ENCODE measurements at regions not wholly inside any gene's neighbourhood (a gene's known extent, or its start where the extent isn't known, plus 50 kb on each side); places are given as distances from the start of the nearest gene placed in this dataset.

DNA sequence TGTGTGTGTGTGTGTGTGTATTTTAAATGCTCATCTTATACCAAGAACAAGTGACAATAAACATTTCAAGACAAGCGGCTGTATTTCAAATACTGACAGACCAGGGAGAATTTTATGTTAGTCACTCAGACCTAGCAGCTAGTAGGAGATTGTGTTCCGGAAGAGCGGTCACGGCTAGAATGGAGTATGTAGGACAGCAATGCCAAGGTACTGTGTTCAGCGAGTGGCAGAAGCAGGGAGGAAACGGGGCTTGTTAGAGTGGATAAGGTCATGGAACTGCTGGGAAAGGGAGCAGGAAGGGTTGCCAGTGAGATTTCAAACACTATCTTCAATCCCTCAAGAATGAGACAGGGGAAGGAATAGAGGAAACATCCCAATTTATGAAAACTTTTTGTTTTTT lies 260.5 kb upstream of the PITRM1 start:
- Histone ChIP-seq H3K27ac (no peak overlapping the region), H3K4me1 (peaks cover 0 to 19% (median 0%) of the 10 kb centered on the region in 12 donors), H3K4me3 (no peak overlapping the region), H3K27me3 (no peaks in the 10 kb centered on the region), H3K9me3 (peaks cover 0 to 3% (median 0%) of the 10 kb centered on the region in 12 donors), H3K36me3 (no peaks in the 10 kb centered on the region)
- no peak for ATAC-seq
- TF ChIP-seq, protein P1, sequence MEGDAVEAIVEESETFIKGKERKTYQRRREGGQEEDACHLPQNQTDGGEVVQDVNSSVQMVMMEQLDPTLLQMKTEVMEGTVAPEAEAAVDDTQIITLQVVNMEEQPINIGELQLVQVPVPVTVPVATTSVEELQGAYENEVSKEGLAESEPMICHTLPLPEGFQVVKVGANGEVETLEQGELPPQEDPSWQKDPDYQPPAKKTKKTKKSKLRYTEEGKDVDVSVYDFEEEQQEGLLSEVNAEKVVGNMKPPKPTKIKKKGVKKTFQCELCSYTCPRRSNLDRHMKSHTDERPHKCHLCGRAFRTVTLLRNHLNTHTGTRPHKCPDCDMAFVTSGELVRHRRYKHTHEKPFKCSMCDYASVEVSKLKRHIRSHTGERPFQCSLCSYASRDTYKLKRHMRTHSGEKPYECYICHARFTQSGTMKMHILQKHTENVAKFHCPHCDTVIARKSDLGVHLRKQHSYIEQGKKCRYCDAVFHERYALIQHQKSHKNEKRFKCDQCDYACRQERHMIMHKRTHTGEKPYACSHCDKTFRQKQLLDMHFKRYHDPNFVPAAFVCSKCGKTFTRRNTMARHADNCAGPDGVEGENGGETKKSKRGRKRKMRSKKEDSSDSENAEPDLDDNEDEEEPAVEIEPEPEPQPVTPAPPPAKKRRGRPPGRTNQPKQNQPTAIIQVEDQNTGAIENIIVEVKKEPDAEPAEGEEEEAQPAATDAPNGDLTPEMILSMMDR (IDR thresholded peaks at IDR 0.05): no peak
- no peak for TF ChIP-seq POLR2A (IDR thresholded peaks at IDR 0.05)
- WGBS, 4 donors: 89 to 91% (median 90%) methylated on average over 6 of the region's 6 CpGs
- DNase-seq: no peak
- intact Hi-C loops (cut with DNase I): loop anchor here in 1 of 10 donors (10.0 kb wide), 1 partner anchor 188 kb away; no protein-coding TSS in a partner anchor

DNA sequence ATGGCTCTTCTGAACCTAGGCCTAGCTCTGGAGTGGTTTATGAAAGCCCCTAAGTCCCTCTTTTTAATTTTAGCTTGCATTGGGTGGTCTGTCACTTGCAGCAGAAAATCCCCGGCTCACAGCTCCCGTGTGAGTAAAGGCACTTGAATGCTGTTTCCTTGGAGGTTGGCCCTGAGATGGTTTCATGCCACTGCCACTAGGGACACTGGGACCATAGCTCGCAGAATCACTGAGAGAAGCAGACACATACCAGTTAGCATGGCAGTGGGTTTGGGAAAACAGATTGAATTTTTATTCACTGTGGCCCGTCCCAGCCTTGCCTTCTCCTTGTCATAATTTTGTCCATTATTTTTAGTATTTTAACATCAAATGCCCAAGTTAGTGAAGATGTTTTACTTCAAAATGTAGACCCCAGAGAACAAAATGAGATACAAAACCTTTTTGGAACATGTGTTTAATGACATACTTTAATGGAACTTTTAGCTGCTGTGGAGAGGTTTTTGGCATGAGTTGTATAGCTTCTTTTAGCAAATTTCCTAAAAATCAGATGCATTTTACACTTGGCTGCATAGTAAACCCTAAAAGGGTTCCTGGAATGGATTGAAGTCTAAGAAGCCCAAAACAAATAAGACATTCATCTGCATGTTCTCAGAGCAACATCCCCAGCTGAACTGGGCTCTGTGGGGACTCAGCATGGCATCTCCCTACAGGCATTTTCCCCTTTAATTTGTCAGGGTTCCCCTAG lies 259.7 kb upstream of the PITRM1 start:
- WGBS, 4 donors: 81 to 93% (median 90%) methylated on average over 4 of the region's 4 CpGs
- Histone ChIP-seq H3K4me3 (no peak overlapping the region), H3K27me3 (no peaks in the 10 kb centered on the region), H3K9me3 (no peaks in the 10 kb centered on the region), H3K4me1 (peaks cover 0 to 19% (median 0%) of the 10 kb centered on the region in 12 donors), H3K36me3 (no peaks in the 10 kb centered on the region), H3K27ac (no peak overlapping the region)
- DNase-seq (no peak), ATAC-seq (no peak)
- TF ChIP-seq, protein P1 (IDR thresholded peaks at IDR 0.05): no peak
- no peak for TF ChIP-seq POLR2A (IDR thresholded peaks at IDR 0.05)
- intact Hi-C loops (cut with DNase I): loop anchor here in 1 of 10 donors (10.0 kb wide), 1 partner anchor 187 kb away; no protein-coding TSS in a partner anchor

DNA sequence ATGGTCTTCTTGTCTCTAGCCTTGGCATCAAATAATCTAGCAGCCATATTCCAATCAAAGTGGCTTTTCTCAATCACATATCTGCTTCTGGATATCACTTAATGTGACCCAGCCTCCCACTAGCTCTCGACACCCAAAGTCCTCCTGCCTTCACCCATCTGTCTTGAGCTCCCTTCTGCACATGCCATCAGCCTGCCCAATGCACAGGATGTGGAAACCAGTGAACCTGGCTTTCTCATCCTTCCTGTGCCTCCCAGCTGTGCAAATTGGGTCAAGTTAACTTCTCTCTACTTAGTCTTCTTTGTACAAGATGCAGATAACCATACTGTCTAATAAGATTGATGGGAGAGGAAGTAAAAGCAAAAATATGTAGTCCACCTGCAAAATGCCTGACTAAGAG lies 257.9 kb upstream of the PITRM1 start:
- WGBS, 4 donors: 88 to 100% (median 94%) methylated on average over 1 of the region's 1 CpG
- ATAC-seq: no peak
- no peaks in the 10 kb centered on the region for H3K9me3 ChIP-seq
- no peaks in the 10 kb centered on the region for H3K27me3 ChIP-seq
- intact Hi-C loops (cut with DNase I): loop anchor here in 1 of 10 donors (10.0 kb wide), 1 partner anchor 186 kb away; no protein-coding TSS in a partner anchor
- H3K36me3 ChIP-seq: no peaks in the 10 kb centered on the region
- H3K27ac ChIP-seq: no peak overlapping the region
- TF ChIP-seq, protein P1 (IDR thresholded peaks at IDR 0.05): no peak
- TF ChIP-seq POLR2A (IDR thresholded peaks at IDR 0.05): no peak
- no peak for DNase-seq
- no peak overlapping the region for H3K4me3 ChIP-seq
- H3K4me1 ChIP-seq: peaks cover 0 to 32% (median 8%) of the 10 kb centered on the region in 12 donors

DNA sequence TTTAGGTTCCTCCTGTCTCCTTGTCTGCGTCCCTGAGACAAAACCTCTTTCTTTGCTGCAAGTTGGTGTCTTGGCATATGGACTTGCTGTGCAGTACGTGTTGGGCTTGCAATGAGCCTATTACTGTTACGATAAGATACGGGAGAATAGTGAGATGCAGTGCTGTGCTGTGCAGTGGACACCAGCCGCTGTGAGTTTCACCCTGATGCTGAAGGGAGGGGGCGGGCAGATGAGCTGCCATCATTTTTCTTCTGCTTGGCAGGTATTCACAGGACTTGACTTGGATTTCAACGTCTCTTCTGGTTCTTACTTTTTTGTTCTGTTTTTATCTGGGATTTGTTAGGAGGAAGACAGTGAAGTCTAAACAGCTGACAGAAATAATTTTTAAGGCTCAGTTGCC lies 257.1 kb upstream of the PITRM1 start:
- intact Hi-C loops (cut with DNase I): loop anchor here in 2 of 10 donors (5.0 to 10.0 kb wide), 2 partner anchors 38 to 185 kb away; no protein-coding TSS in a partner anchor
- DNase-seq (no peak), ATAC-seq (no peak)
- Histone ChIP-seq H3K27ac (peak overlapping the region in 2 of 12 donors; percentile 6 to 11), H3K4me1 (peaks cover 0 to 38% (median 13%) of the 10 kb centered on the region in 12 donors), H3K4me3 (no peak overlapping the region), H3K27me3 (no peaks in the 10 kb centered on the region), H3K36me3 (no peaks in the 10 kb centered on the region), H3K9me3 (no peaks in the 10 kb centered on the region)
- TF ChIP-seq, protein P1 (IDR thresholded peaks at IDR 0.05): no peak
- no peak for TF ChIP-seq POLR2A (IDR thresholded peaks at IDR 0.05)
- WGBS, 4 donors: 52 to 83% (median 64%) methylated on average over 7 of the region's 7 CpGs

All from heart left ventricle (tissue), 16 donors.